ENCODE measurements at regions not wholly inside any gene's neighbourhood (a gene's known extent, or its start where the extent isn't known, plus 50 kb on each side); places are given as distances from the start of the nearest gene placed in this dataset.

DNA sequence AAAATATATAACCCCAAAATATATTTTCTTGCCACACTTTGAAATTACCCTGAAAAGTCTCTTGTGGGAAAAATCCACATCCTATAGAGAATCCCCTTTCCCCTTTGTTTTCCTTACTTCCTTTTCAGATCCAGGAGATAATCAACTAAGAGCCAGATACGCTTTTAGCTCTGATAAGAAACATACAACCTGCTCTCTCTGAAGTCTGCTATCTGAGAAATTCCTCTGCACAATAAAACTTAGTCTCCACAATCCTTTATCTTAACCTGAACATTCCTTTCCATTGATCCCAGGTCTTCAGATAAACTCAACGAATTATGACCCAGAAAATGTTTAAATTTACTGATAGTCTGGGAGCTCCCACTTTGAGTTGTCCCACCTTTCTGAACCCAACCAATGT lies 233.4 kb upstream of the SETMAR start:
- TF ChIP-seq EZH2 (IDR thresholded peaks at IDR 0.05) (no peak), POLR2AphosphoS5 (IDR thresholded peaks at IDR 0.05; ENCODE audit: borderline replicate concordance, low read depth, low read length) (no peak), FOXP2 (optimal IDR thresholded peaks at IDR 0.05; ENCODE audit: control extremely low read depth, extremely low read length, insufficient read depth) (no peak)
